ENCODE measurements at regions not wholly inside any gene's neighbourhood (a gene's known extent, or its start where the extent isn't known, plus 50 kb on each side); places are given as distances from the start of the nearest gene placed in this dataset.

- POLR2A ChIA-PET (ENCODE audit: low non-redundant PET), result no interaction called here
- no peak overlapping the region for H3K27ac ChIP-seq
- DNase-seq (ENCODE audit: low spot score), result no peak
- TF ChIP-seq CTCF (conservative IDR thresholded peaks at IDR 0.05; ENCODE audit: low read depth), result no peak
- CTCF ChIA-PET, result no interaction called here
Measured at GRCh38 chr4:138612428-138612827, 370.3 kb upstream of the SLC7A11 start.

GRCh38 chr4:138611721-138612120 is 369.6 kb upstream of the SLC7A11 start:
- H3K27ac ChIP-seq, result no peak overlapping the region
- no peak for DNase-seq (ENCODE audit: low spot score)
- POLR2A ChIA-PET (ENCODE audit: low non-redundant PET), result no interaction called here
- CTCF ChIA-PET, result no interaction called here
- TF ChIP-seq CTCF (conservative IDR thresholded peaks at IDR 0.05; ENCODE audit: low read depth), result no peak

GRCh38 chr4:138611017-138611416 is 368.9 kb upstream of the SLC7A11 start:
- ChIA-PET POLR2A (ENCODE audit: low non-redundant PET) (no interaction called here), CTCF (no interaction called here)
- no peak overlapping the region for H3K27ac ChIP-seq
- no peak for TF ChIP-seq CTCF (conservative IDR thresholded peaks at IDR 0.05; ENCODE audit: low read depth)
- no peak for DNase-seq (ENCODE audit: low spot score)

- POLR2A ChIA-PET (ENCODE audit: low non-redundant PET), result no interaction called here
- no peak for TF ChIP-seq CTCF (conservative IDR thresholded peaks at IDR 0.05; ENCODE audit: low read depth)
- DNase-seq (ENCODE audit: low spot score), result no peak
- CTCF ChIA-PET, result interaction anchor here (0.6 kb wide), 1 partner anchor 71 kb away, joined by 4 read pairs; no protein-coding TSS in a partner anchor
- H3K27ac ChIP-seq, result no peak overlapping the region
Measured at GRCh38 chr4:138609943-138610350, 367.8 kb upstream of the SLC7A11 start.

- POLR2A ChIA-PET (ENCODE audit: low non-redundant PET), result no interaction called here
- no peak for TF ChIP-seq CTCF (conservative IDR thresholded peaks at IDR 0.05; ENCODE audit: low read depth)
- CTCF ChIA-PET, result no interaction called here
- no peak for DNase-seq (ENCODE audit: low spot score)
- no peak overlapping the region for H3K27ac ChIP-seq
Measured at GRCh38 chr4:138604556-138604955, 362.4 kb upstream of the SLC7A11 start.

GRCh38 chr4:138602664-138603063 is 360.5 kb upstream of the SLC7A11 start:
- no peak for DNase-seq (ENCODE audit: low spot score)
- TF ChIP-seq CTCF (conservative IDR thresholded peaks at IDR 0.05; ENCODE audit: low read depth), result no peak
- POLR2A ChIA-PET (ENCODE audit: low non-redundant PET), result no interaction called here
- CTCF ChIA-PET, result no interaction called here
- H3K27ac ChIP-seq, result no peak overlapping the region

GRCh38 chr4:138599965-138600364 is 357.8 kb upstream of the SLC7A11 start:
- no peak for DNase-seq (ENCODE audit: low spot score)
- TF ChIP-seq CTCF (conservative IDR thresholded peaks at IDR 0.05; ENCODE audit: low read depth), result no peak
- ChIA-PET CTCF (no interaction called here), POLR2A (ENCODE audit: low non-redundant PET) (no interaction called here)
- H3K27ac ChIP-seq, result no peak overlapping the region
